CD4-positive, alpha-beta T cell treated with Interleukin-15 for 4 hours (primary cell): ENCODE measurements at regions not wholly inside any gene's neighbourhood (a gene's known extent, or its start where the extent isn't known, plus 50 kb on each side); places are given as distances from the start of the nearest gene placed in this dataset.
"Not testable (repeated sequence)": the region's sequence is repeated elsewhere in the genome, so short reads cannot be mapped to it uniquely, and the experiment has no call there.

Source experiments
- DNase-seq: peaks from one replicate; pipeline ENCODE4 v3.0.0-alpha.2; 2020; ENCODE audit warnings: low spot score

- no peak for DNase-seq
Measured at GRCh38 chr1:229156872-229157271, 114.0 kb upstream of the RAB4A start.

GRCh38 chr1:229157480-229157879, 113.4 kb upstream of the RAB4A start:
- no peak for DNase-seq

GRCh38 chr1:229158341-229158921, 112.5 kb upstream of the RAB4A start:
- DNase-seq, result no peak

- DNase-seq, result no peak
Measured at GRCh38 chr1:229158927-229159326, 112.0 kb upstream of the RAB4A start.

GRCh38 chr1:229159668-229160544, 111.0 kb upstream of the RAB4A start:
- DNase-seq, result no peak

- no peak for DNase-seq
Measured at GRCh38 chr1:229161740-229162139, 109.2 kb upstream of the RAB4A start.

GRCh38 chr1:229162825-229163515, 107.9 kb upstream of the RAB4A start:
- no peak for DNase-seq

- no peak for DNase-seq
Measured at GRCh38 chr1:229164348-229164747, 106.6 kb upstream of the RAB4A start.

GRCh38 chr1:229164836-229165735, 105.8 kb upstream of the RAB4A start:
- DNase-seq, result no peak

- DNase-seq, result no peak
Measured at GRCh38 chr1:229167318-229167717, 103.6 kb upstream of the RAB4A start.

- no peak for DNase-seq
Measured at GRCh38 chr1:229169399-229169798, 101.5 kb upstream of the RAB4A start.

- DNase-seq, result no peak
Measured at GRCh38 chr1:229170274-229170673, 100.6 kb upstream of the RAB4A start.

- no peak for DNase-seq
Measured at GRCh38 chr1:229170778-229171505, 100.0 kb upstream of the RAB4A start.

GRCh38 chr1:229171934-229172333, 99.0 kb upstream of the RAB4A start:
- no peak for DNase-seq

- not testable (repeated sequence) for DNase-seq
Measured at GRCh38 chr1:229173491-229174476, 97.1 kb upstream of the RAB4A start.

- DNase-seq, result not testable (repeated sequence)
Measured at GRCh38 chr1:229175297-229175696, 95.6 kb upstream of the RAB4A start.

GRCh38 chr1:229176457-229176856, 94.5 kb upstream of the RAB4A start:
- DNase-seq, result not testable (repeated sequence)

- no peak for DNase-seq
Measured at GRCh38 chr1:229180161-229180560, 90.8 kb upstream of the RAB4A start.

GRCh38 chr1:229181419-229181818, 89.5 kb upstream of the RAB4A start:
- DNase-seq, result no peak

- DNase-seq, result no peak
Measured at GRCh38 chr1:229183588-229183987, 87.3 kb upstream of the RAB4A start.
